ENCODE measurements at regions not wholly inside any gene's neighbourhood (a gene's known extent, or its start where the extent isn't known, plus 50 kb on each side); places are given as distances from the start of the nearest gene placed in this dataset.

- TF ChIP-seq CTCF (IDR thresholded peaks at IDR 0.05) = no peak
- TF ChIP-seq EZH2 (IDR thresholded peaks at IDR 0.05) = no peak
Measured at GRCh38 chr6:139728876-139729427, 354.5 kb upstream of the CITED2 start.
